T-helper 2 cell (primary cell): ENCODE measurements at regions not wholly inside any gene's neighbourhood (a gene's known extent, or its start where the extent isn't known, plus 50 kb on each side); places are given as distances from the start of the nearest gene placed in this dataset.

Experiments used
- DNase-seq, 5 experiments: peaks; one replicate each; pipeline versions ENCODE4 v3.0.0 to v3.0.0-alpha.2; 2012 to 2022

GRCh38 chr3:124413393-124413792 is 316.9 kb upstream of the UMPS start:
- no peak for DNase-seq

DNA sequence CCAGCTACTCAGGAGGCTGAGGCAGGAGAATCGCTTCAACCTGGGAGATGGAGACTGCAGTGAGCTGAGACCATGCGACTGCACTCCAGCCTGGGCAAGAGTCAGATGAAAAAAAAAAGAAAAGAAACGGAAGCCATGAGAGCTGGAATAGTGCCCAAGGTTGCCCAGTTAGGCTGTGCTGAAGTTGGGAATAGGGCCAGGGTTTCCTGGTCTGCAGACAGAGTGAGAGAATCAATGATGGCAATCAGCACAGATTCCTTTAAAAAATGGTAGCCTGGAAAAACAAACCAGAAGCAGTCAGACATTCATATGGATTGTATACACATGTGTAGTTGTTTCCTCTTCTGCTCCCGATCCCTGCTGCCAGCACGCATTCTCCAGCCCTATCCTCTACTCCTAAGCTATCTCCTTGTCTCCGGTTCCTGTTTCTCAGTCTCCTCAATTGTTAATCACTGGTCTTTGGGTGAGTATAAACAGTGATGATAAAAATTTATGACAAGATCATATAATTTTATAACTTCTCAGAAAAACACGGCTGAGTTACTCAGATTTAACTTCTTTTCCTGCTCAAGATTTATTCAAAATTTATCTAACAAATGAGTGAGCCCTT is 316.2 kb upstream of the UMPS start:
- DNase-seq, result no peak

DNA sequence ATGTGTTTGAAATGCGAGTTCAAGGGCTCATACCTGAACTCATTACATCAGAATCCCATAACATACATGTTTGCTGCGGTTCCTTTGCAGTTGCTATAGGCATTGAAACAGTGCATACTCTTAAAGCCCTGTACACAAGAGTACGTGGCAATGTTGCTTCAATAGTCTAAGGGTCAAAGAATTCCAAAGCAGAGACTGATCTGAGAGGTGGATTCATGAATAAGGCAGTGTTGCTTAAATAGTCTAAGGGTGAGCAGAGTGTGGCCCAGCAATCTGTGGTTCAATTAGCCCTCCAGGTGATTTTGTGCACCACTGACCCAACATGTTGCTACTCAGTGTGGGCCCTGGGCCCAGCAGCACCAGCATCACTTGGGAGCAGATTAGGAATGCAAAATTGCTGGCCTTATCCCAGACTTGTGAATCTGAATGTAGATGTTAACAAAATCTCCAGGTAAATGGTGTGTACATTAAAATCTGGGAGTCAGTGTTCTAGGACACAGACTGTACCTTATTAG is 314.7 kb upstream of the UMPS start:
- no peak for DNase-seq

DNA sequence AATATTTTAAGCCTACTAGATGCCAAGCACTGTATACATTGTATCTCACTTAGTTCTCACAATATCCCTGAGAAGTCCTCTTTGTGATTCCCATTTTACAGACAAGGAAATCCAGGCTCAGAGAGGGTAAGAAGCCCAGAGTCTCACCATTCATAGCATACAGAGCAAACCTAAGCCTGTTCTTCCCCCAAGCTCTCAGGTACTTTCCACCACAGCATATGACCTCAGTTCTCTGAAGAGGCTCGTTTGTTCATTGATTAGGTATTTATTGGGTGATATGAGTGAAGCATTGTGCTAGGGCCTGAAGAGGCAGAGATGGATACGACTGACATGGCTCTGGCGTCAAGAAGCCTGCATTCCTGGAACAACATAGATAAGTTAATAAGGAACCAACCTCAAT is 310.9 kb upstream of the UMPS start:
- no peak for DNase-seq

- no peak for DNase-seq
Measured at GRCh38 chr3:124420392-124420791, 309.9 kb upstream of the UMPS start.

GRCh38 chr3:124422805-124423204 is 307.4 kb upstream of the UMPS start:
- no peak for DNase-seq

DNA sequence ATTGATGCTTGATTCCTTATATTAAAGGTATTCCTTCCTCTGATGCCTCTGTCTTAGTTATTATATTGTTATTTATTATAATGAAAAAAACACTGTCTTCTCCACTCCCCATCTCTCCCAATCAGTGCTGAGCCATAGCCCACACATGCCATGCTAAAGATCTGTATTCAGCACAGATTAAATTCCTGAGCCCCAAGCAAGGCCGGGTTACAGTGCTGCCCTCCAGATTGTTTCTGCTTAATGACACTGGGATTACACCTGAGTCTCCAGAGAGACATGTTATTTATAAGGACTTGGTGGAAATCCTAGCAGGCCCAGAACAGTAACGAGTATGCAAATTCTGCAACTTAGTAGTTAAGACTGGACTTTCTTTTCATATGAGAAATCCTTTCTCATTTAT is 305.9 kb upstream of the UMPS start:
- no peak for DNase-seq

GRCh38 chr3:124425972-124426371 is 304.3 kb upstream of the UMPS start:
- no peak for DNase-seq

- no peak for DNase-seq
Measured at GRCh38 chr3:124428372-124429128, 301.7 kb upstream of the UMPS start.

DNA sequence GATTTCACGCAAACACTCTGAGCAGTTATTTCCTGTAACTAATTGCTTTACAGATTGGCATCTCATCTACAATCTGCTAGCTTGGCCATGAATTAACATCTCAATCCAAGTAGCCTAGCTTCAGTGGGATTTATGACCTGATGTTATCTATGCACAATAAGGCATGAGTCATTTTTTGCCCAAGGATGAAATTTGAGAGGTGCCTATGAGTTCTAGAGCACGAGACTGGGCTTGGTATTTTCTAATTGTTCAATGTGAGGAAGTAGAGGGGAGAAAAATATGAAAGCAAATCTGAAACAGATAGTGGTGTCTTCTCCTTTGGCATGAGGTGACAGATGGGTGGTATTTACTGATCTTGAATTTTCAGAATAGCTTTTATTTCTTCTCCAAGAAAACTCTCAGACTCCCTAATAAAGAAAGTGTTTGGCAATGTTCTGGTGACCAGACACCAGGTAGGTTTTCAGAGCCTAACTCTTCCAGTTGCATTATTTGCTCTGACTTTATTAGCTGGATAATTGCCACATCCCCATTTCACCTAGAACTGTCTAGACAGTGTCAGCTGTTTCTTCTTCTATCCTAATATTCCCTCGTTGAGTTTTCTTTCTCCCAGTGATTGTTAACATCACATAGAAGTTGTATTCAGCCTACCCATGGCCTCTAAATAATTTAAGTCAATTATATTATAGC is 301.0 kb upstream of the UMPS start:
- DNase-seq, result no peak

DNA sequence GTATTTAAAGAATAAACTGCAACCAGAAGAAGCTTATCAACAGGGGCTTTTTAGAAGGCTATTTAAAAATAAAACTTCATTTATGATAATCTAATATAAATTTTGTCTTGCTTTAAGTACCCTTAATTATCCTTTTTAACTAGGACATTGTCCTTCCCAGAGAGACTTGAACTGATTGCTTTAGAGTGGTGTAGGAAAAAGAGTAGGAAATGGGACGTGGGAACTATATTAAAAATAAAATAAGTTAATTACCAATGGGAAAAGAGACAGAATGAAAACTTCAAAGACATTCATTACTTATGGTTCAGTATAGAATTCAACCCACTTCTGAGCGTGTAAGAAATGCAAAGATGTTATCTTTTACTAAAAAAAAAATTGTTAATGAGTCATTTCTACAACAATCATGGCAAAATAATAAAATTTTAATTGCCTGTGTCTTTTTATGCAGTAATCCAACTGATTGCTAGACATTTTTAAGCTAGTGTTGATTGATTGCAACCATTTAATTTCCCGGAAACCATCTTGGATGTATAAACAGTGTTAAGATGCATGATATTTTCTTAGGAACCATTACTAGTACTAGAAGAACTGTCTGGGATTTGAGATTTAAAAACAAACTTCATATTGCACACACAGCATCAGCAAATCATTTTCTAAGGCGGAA is 298.8 kb upstream of the UMPS start:
- DNase-seq, result no peak

- no peak for DNase-seq
Measured at GRCh38 chr3:124434176-124434575, 296.1 kb upstream of the UMPS start.

DNA sequence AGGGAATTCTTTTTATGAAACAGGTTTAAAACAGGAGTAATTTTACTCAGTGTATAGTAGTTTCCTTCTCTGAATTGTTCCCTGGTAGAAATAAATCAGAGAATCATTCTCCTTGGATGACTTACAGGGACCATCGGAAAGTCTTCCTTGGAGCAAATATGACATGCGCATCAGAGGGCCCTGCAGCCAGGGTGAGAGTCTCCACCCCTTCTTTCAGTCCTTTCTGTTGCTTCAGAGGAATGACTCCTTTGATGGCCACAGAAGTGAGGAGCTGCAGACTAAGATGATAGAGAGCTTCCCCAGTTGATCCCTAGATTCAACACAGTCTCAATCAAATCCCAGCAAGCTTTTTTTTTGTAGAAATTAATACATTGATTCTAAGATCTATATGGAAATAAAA is 294.8 kb upstream of the UMPS start:
- DNase-seq, result no peak

- no peak for DNase-seq
Measured at GRCh38 chr3:124438813-124439212, 291.4 kb upstream of the UMPS start.

- DNase-seq, result no peak
Measured at GRCh38 chr3:124439603-124440002, 290.6 kb upstream of the UMPS start.

- no peak for DNase-seq
Measured at GRCh38 chr3:124441766-124442165, 288.5 kb upstream of the UMPS start.

- DNase-seq, result no peak
Measured at GRCh38 chr3:124442463-124442862, 287.8 kb upstream of the UMPS start.

- DNase-seq, result no peak
Measured at GRCh38 chr3:124443446-124443845, 286.8 kb upstream of the UMPS start.

GRCh38 chr3:124444075-124444474 is 286.2 kb upstream of the UMPS start:
- DNase-seq, result no peak

DNA sequence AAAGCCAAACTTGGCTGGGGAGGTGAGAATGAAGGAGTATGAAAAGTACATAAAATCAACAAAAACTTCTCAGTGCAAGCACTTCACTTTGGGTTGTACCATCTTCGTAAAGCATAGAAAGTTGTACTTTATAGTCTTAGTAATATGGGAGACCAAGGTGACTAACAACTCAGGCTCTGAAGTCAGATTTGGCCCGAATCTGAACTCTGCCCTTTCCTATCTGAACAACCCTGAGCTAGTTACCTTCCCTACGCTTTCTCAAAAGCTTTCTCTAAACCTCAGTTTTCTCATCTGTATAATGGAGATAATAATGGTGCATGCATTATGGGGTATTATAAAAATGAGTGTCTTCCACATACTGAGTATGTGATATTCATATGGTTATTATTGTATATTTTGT is 285.4 kb upstream of the UMPS start:
- no peak for DNase-seq

GRCh38 chr3:124447845-124448244 is 282.4 kb upstream of the UMPS start:
- DNase-seq, result no peak

- DNase-seq, result no peak
Measured at GRCh38 chr3:124448954-124449353, 281.3 kb upstream of the UMPS start.

DNA sequence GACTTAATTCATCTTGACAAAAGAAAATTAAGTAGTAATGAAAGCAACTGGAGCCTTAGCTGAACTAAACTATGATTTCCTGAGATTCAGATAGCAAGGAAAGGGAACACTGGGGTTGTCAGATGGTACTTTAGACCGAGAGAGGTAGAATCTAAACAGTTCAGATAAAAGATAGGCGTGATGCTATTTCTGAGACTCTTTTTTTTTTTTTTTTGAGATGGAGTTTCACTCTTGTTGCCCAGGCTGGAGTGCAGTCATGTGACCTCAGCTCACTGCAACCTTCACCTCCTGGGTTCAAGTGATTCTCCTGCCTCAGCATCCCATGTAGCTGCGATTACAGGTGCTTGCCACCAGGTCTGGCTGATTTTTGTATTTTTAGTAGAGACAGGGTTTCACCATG is 279.9 kb upstream of the UMPS start:
- DNase-seq, result no peak
